ENCODE measurements at regions not wholly inside any gene's neighbourhood (a gene's known extent, or its start where the extent isn't known, plus 50 kb on each side); places are given as distances from the start of the nearest gene placed in this dataset.

GRCh38 chr9:126160854-126161329 lies 165.7 kb upstream of the MVB12B start:
- TF ChIP-seq CTCF (IDR thresholded peaks at IDR 0.05; ENCODE audit: low read depth, low read length, poor library complexity, severe bottlenecking) = no peak
- TF ChIP-seq EZH2phosphoT487 (IDR thresholded peaks at IDR 0.05; ENCODE audit: borderline replicate concordance, low read length) = no peak

All from DOHH2 (cell line).